GM21360 (cell line): ENCODE measurements at regions not wholly inside any gene's neighbourhood (a gene's known extent, or its start where the extent isn't known, plus 50 kb on each side); places are given as distances from the start of the nearest gene placed in this dataset.
"Not testable (repeated sequence)": the region's sequence is repeated elsewhere in the genome, so short reads cannot be mapped to it uniquely, and the experiment has no call there.

Source experiments
- ATAC-seq: cut with Tn5 transposase; IDR thresholded peaks from one replicate; pipeline ENCODE4 v1.9.1; 2021; ENCODE audit warnings: mild to moderate bottlenecking, moderate library complexity; ENCODE audit not compliant: unreplicated experiment

DNA sequence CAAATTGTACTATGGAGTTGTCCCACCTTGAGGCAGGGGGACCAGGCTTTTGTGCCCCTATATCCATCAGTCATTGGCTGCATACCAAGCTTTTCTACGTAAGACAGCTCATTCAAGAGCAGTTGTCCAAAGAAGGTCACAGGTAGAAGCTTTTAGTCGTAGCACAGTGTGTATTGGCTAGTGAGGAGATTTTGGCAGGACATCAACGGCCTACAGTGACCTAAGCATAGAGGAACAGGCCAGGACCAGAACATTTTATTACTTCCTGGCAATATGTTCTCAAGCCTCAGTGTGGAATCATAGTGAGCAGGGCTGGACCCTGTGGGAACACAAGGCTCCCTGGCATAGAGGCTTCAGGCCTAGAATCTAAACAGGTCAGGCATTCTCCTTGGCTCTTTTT is 105.4 kb upstream of the ANKRD28 start:
- ATAC-seq: no peak

DNA sequence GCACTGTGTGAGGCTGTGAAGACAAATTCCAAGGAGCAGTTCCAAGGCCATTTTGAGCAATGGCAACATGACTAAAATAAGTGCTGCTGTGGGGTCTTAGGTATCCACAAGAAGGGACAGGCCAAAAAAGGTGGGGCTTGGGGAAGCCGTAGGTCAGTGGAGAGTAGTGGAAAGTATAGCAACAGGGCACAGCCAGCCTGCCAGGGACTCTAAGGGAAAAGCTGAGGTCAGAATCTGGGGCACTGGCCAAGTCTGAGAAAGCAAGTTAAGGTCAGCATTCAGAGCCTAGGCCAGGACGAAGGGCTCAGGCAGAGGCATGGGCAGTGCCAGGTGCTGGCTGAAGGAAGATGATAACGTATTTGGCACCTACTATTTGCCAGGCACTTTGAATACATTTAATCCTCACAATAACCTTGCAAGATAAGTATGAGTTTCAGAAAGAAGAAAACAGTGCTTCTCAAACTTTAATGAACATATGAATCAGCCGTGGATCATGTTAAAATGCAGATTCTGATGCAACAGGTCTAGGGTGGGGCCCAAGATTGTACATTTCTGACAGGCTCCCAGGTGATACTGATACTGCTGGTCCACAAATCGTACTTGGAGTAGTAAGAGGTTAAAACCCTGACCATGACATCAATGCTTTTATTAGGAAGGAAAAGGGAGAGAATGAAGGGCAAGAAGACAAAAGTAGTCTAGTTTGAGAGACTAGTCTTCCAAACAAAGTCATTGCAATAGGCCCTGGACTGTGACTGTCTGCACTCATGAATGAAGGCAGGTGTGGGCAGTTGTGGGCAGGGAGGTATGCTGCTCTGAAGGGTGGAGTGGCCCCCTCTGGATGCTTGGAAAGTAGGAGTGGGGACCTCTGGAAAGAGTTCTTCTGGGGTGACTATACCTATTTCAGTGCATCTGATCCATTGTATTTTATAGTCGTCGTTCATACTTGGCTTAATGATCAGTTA is 106.3 kb upstream of the ANKRD28 start:
- ATAC-seq: no peak

DNA sequence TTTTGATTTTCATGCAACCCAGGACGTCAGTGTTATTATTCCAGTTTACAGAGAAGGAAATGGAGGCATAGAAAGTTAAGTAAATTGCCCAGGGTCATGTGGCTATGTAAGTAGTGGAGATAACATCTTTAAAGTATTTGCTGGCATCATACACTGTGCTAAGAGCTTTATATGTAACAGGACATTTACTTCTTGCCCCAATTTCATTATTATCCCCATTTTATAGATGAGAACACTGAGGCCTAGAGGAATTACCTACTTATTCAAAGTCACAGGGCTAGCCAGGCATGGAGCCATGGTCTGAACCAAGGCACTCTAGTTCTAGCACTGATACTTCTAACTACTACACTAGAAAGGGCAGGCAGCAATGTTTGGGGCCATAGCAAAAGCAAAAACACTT is 107.3 kb upstream of the ANKRD28 start:
- ATAC-seq: no peak

DNA sequence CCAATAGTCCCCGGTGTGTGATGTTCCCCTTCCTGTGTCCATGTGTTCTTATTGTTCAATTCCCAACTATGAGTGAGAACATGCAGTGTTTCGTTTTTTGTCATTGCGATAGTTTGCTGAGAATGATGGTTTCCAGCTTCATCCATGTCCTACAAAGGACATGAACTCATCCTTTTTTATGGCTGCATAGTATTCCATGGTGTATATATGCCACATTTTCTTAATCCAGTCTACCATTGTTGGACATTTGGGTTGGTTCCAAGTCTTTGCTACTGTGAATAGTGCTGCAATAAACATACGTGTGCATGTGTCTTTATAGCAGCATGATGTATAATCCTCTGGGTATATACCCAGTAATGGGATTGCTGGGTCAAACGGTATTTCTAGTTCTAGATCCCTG is 109.6 kb upstream of the ANKRD28 start:
- ATAC-seq: not testable (repeated sequence)

DNA sequence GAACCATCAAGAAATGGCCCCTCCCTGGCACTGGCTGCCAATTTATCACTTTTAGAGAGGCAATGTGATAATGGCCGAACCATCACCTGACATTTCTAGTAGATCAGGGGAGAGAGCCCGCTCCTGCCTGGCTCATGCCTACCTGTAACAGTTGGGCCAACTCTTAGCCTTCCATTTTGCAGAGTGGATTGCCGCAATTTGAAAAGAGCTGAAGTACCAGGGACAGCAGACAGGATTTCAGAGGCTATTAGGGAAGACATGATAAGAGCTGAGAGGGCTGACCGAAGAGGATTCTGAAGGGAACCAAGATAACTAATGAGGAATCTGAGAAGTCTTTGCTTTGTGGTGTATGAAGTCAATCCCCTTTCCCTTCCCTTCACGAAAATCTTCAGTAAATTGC is 121.2 kb upstream of the ANKRD28 start:
- ATAC-seq: no peak

DNA sequence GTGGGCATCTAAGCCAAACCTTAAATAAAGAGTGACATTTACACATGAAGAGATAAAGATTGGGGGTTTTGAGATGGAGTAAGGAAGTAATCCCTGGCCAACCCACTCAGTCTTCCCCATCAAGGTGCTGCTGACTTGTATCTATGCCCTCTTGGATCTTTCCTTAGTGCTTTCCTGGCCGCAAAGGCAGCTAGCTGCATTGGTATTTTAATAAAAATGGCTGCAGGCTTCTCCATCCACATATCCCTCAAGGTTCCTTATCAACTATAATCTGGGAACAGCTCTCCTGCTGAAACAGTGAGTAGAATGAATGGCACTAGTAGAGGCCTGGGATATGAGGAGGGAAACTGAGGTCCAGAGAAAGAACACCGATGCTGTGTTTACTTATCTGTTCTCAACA is 122.2 kb upstream of the ANKRD28 start:
- no peak for ATAC-seq

DNA sequence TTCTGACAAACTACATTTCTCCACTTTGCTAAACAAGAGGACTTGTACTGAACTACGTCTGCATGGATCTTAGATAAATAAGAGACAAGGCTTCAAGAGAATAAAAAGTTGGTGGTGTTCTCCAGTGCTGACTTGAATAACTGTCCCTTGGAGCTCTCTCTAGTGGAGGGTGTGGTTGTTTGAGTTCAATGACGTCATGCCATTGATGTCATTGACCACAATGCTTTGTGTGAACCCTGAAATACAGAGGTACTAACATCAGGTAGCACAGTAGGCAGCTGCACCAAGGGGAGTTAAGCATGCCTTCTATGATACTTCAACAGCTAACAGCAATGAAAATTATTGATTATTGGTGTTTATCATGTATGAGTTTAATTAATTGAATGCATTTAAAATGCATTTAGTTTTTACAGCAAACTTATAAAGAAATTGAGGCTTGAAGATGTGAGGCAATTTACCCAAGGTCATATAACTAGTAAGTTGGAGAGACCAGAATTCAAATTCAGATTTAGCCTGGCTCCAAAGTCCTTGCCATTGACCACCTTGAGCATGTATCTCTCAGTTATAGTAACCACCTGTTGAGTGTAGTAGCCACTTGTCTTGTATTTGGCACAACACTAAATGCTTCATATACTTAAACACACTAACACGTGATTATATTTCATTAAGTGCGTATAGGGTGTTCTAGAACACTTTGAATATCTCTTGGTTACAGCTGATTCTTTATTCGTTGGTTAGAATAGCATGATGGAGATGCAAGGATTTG is 126.0 kb upstream of the ANKRD28 start:
- ATAC-seq: no peak

DNA sequence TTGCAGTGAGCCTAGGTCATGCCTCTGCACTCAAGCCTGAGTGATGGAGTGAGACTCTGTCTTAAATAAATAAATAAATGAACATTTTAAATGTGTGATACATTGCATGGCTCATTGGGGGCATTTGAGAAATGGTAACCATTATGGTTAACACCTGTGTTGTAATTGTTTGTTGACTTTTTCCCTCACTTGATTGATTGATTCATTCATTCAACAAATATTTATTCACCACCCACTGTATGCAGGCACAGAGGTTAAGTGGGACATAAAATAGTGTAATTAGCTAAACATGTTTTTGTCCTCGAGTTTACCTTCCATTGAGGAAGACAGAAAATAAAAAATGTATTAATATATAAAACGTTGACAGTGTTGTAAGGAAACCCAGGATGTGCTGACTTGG is 127.1 kb upstream of the ANKRD28 start:
- ATAC-seq: no peak

DNA sequence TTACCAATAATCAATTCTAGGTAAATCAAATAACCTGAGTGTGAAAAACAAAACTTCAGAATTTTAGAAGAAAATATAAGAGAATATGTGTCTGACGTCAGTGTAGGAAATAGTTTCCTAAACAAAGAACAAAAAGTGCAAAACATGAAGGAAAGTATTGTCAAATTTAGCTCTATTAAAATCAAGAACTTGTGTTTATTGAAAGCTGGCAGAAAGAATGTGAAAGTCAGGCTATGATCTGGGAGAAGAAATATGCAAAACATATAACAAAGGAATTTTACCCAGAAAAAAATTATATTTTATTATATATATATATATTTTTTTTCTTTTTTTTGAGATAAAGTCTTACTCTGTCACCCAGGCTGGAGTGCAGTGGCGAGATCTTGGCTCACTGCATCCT is 129.1 kb upstream of the ANKRD28 start:
- no peak for ATAC-seq

DNA sequence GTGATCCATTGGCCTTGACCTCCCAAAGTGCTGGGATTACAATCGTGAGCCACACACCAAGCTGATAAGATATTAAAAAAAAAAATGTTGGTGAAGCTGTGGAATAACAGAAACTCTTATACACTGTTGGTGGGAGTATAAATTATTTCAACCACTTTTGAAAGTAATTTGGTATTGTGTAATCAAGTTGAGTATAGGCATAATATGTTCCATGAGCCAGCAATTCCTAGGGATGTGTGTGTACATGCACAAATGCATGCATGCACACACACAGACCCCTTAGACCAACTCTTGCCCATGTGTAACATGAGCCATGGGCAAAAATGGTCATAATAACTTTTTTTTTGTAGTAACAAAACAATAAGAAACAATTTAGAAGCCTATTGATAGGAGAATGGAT is 130.2 kb upstream of the ANKRD28 start:
- no peak for ATAC-seq

DNA sequence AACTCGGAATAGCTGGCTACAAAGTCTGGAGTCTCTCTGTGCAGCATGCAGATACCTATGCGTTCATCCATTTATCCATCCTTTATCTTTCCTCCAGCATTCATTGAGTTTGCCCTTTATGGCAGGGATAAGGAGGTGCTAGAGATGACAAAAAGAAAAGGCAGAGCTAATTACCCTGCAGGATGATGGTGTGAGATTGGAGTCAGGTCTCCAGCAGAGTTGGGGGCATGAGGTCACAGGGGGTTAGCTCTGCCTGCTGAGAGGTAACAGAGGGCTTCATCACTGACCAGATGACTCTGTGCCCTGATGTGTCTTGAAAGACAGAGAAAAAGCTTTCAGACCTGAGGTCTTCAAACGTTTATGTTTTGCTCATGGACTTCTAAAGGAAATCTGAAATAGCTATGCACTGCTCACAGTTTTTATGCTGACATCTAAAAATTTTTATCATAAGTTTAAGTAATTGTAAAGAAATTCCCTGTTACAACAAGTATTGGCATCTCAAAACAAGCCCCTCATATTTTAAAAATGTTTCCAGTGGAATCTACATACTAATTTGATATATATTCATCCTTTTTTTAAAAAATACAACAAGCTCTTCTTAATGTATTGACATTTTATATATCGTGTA is 132.3 kb upstream of the ANKRD28 start:
- no peak for ATAC-seq

DNA sequence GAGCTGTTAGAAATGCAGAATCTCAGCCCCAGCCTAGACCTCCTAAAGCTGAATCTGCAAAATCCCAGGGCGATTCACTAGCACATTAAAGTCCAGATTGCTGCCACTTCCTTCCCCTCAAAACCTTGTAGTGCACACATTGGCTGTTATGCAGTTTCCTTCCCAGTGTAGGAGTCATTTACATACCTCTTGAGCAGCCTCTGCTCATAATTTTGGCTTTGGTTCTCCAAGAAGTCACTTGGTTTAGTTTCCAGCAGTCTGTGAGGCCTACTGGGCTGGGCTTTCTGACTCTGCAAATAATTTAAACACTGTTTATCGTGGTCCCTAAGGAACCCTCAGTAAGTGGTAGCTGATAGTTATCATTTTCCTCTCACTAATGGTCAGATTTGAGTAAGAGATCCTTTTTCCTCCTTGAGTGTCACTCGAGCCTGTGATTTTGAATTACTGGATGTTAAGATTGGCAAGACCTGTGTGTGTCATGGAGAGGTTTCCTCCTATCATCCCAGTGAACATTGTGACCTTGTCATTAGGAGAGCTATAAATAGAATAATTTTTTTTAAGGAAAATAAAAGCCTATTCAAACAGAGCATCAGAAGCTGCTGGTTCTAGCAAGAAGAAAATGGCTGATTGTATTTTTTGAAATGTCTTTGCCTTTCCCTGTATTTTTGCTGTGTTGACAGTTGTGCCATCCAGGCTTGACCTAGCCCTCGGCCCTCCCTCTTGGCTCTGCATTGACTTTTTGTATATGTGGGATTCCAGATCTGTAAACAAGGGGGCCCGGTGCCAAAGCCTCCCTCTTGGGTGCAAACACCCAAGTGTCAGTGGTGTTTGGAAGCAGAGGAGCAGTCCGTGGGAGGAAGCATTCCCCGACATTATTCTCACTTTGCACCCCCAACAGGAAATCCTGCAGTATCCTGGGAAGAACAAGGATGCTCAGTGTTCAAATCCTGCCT is 134.8 kb upstream of the ANKRD28 start:
- no peak for ATAC-seq

DNA sequence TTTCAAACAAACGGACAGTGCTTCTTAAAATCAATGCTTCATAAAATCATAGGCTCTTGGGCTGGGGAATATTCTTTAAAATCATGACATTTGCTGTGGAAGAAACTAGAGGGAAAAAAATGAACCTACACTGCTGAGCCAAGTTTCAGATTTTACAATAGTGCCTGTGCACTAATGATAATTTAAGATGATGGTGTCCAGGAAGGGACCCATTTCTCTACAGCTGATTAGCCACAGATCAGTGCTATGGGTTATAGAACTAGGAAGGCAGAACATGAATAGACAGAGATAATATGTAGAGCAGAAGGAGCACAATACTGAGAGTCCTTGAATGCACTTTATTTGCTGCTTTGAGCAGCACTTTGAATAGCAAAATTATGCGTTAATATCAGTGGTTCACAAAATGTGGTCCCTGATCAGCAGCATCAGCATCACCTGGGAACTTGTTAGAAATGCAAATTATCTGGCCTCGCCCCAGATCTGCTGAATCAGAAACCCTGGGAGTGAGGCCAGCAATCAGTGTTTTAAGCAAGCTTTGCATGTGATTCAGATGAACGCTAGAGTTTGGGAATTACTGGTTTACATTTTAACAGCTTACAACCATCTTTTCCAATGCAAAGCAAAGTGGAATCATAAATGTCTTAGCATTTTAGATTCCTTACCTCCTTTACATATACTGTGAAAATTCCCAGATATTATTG is 135.8 kb upstream of the ANKRD28 start:
- ATAC-seq: no peak

DNA sequence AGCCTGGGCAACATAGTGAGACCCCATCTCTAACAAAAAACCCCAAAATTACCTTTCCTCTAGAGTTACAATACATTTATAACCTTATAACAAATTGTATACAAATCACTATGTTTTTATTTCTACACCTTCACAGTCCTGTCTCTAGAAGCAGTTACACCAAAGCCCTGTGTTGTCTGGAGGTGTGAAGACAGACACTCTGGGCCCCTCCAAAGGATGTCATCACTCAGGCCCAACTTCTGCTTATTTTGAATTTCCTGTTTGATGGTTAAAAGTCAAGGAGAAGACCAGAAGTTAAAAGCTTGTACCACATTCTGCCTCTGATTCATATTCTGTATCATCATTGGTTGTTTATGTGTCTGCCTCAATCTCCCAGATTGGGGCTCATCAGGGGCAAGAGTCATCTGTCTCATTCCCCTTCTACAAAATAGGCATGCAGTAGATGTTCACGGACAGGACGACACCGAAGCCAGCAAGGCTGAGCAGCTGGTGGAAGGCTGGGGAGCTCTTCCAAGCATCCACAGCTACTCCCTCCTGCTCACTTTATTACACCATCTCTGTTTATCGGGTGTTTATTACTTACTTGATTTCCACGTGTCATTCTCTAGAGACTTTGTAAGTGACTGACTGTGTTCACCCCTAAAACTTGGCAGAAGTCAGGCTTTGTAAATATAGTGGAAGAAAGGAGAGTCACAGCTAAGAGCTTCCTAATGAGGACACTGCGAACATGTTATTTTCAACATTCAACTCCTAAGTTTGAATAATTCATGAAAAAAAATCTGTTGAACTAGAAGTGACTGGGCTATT is 136.8 kb upstream of the ANKRD28 start:
- ATAC-seq: no peak

DNA sequence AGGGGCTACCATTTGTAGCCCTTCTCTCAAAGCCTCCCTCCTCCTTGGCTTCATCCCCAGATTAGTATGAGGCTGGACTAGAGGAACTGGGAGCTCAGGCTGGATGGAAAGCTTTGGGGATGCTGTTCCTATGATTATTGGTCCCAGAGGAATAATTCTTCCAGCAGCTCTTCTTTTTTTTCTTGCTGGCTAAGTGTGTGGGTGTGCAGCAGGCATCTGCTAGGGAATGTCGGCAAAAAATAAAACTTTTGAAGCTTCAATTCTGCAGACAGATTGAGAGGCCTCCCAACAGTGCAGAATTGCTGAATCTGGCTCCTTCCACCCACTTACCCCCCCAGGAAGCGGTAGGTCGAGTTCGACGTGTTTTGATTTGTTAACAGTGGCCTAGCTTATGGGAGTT is 138.5 kb upstream of the ANKRD28 start:
- ATAC-seq: no peak

DNA sequence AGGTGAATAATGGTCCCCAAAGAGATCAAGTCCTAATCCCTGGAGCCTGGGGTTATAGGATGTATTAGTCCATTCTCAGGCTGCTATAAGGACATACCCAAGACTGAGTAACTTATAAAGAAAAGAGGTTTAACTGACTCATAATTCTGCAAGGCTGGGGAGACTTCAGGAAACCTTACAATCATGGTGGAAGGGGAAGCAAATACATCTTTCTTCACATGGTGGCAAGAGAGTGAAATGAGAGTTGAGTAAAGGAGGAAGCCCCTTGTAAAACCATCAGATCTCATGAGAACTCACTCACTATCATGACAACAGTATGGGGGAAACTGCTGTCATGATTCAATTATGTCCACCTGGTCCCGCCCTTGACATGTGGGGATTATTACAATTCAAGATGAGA is 142.9 kb upstream of the ANKRD28 start:
- ATAC-seq: no peak

DNA sequence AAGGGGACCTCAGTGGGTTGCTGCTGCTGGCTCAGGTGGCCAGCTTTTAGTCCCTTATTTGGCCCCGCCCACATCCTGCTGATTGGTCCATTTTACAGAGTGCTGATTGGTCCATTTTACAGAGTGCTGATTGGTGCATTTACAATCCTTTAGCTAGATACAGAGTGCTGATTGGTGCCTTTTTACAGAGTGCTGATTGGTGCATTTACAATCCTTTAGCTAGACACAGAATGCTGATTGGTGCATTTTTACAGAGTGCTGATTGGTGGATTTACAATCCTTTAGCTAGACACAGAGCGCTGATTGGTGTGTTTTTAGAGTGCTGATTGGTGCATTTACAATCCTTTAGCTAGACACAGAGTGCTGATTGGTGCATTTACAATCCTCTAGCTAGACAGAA is 143.7 kb upstream of the ANKRD28 start:
- not testable (repeated sequence) for ATAC-seq

DNA sequence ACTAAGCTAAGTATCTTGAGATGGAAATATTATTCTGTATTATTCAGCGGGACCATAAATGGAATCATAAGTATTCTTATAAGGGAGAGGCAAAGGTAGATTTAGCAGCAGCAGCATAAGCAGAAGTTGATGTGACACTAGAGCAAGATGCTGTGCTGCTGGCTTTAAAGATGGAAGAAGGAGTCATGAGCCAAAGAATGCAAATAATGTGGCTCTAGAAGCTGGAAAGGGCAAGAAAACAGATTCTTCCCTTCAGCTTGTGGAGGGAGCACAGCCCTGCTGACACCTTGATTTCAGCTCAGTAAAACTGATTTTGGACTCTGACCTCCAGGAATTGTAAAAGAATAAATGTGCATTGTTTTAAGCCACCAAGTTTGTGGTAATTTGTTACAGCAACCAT is 144.2 kb upstream of the ANKRD28 start:
- ATAC-seq: no peak

DNA sequence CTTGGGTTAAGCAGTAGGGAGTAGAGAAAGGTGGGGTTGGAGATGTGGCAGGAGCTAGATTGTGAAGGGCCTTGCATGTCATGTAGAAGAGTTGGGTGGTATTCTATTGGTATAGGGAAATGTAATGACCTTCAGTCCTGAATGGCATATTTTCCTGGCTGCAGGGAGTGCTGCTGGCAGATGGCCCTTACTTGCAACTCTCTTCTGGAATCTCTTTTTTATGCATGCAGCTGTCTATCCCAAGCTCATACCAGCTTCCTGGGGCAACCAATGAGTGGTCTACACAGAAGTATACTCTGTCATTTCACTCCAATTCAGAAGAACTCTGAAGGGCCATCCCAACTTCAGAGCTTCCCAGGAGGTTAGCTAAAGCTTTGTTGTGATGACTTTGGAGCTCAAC is 144.7 kb upstream of the ANKRD28 start:
- no peak for ATAC-seq
